Fibroblast of lung (primary cell): ENCODE measurements at regions not wholly inside any gene's neighbourhood (a gene's known extent, or its start where the extent isn't known, plus 50 kb on each side); places are given as distances from the start of the nearest gene placed in this dataset.

Experiments used
- CTCF ChIP-seq, 2 donors: IDR thresholded peaks in 1 of 2; conservative IDR thresholded peaks in 1 of 2; 1 replicate in 1 of 2; 2 replicates in 1 of 2; pipeline ENCODE4 v1.5.1; 2011 to 2012; ENCODE audit warnings: low read length in 2 of 2, control low read depth in 1 of 2, inconsistent platforms in 1 of 2, low read depth in 1 of 2, mild to moderate bottlenecking in 1 of 2
- EZH2 ChIP-seq: IDR thresholded peaks from 2 replicates; pipeline ENCODE4 v1.5.1; 2012; ENCODE audit warnings: low read length, control low read depth, mild to moderate bottlenecking; ENCODE audit errors: missing control alignments

DNA sequence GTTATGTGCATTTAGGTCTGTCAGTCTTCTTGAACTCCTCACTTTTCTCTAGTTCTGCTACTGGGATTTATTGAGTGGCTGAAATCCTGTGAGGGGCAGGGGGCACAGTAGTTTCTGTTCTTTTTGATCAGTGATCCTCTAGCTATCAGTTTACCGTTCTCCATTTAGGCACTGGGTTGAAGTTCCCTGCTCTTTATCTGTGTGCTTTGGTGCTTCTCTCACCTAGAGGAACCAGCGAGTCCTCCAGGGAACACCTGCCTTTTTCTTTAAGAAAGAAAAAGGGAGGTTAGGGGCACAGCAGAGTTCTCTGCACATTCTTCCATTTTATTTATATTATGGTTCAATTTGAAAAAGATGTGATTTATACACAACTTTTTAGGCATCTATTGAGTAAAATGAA, 503.0 kb upstream of the AGA start:
- no peak for TF ChIP-seq CTCF (conservative IDR thresholded peaks at IDR 0.05 in 1 of 2, IDR thresholded peaks at IDR 0.05 in 1 of 2; ENCODE audit: low read depth in 1 of 2, low read length in 2 of 2)
- TF ChIP-seq EZH2: no peak
